MM.1S (cell line): ENCODE measurements at regions not wholly inside any gene's neighbourhood (a gene's known extent, or its start where the extent isn't known, plus 50 kb on each side); places are given as distances from the start of the nearest gene placed in this dataset.

ENCODE experiments used
- DNase-seq: peaks from one replicate; pipeline ENCODE4 v3.0.0-alpha.2; 2015
- H2AFZ ChIP-seq: fragments of 300-600 bp; sonication (generic); 2 replicates; pipeline ENCODE4 v1.6.0; 2016; ENCODE audit warnings: antibody characterized with exemption, low read length
- H3F3A ChIP-seq: fragments of 300-600 bp; sonication (generic); 2 replicates; pipeline ENCODE4 v1.6.1; 2016; ENCODE audit warnings: mild to moderate bottlenecking, antibody characterized with exemption, low read length, moderate library complexity, mixed read lengths; ENCODE audit not compliant: insufficient read depth
- H3K27ac ChIP-seq: fragments of 300-600 bp; sonication (generic); 2 replicates; pipeline ENCODE4 v1.5.1; 2016; ENCODE audit warnings: mild to moderate bottlenecking, low read length
- H3K27me3 ChIP-seq: fragments of 300-600 bp; sonication (generic); replicated peaks from 2 replicates; pipeline ENCODE4 v1.6.0; 2016; ENCODE audit warnings: low read length; ENCODE audit not compliant: insufficient read depth
- H3K36me3 ChIP-seq: fragments of 300-600 bp; sonication (generic); replicated peaks from 2 replicates; pipeline ENCODE4 v1.6.1; 2016; ENCODE audit warnings: mild to moderate bottlenecking, low read length, mixed read lengths; ENCODE audit not compliant: insufficient read depth
- H3K4me1 ChIP-seq: fragments of 300-600 bp; sonication (generic); 2 replicates; pipeline ENCODE4 v1.6.1; 2016; ENCODE audit warnings: low read length, mixed read lengths
- H3K4me2 ChIP-seq: fragments of 300-600 bp; sonication (generic); 2 replicates; pipeline ENCODE4 v1.6.0; 2016; ENCODE audit warnings: low read depth, low read length
- H3K4me3 ChIP-seq: fragments of 300-600 bp; sonication (generic); 2 replicates; pipeline ENCODE4 v1.5.1; 2016; ENCODE audit warnings: low read length, mixed read lengths
- H3K79me2 ChIP-seq: fragments of 300-600 bp; sonication (generic); 2 replicates; pipeline ENCODE4 v1.6.1; 2016; ENCODE audit warnings: mixed run types, low read length, mixed read lengths
- H3K9ac ChIP-seq: fragments of 300-600 bp; sonication (generic); 2 replicates; pipeline ENCODE4 v1.6.1; 2016; ENCODE audit warnings: low read length, mixed read lengths
- H3K9me2 ChIP-seq: fragments of 300-600 bp; sonication (generic); replicated peaks from 2 replicates; pipeline ENCODE4 v1.6.1; 2016; ENCODE audit warnings: mild to moderate bottlenecking, low read length, mixed read lengths; ENCODE audit not compliant: insufficient read depth
- H3K9me3 ChIP-seq: fragments of 300-600 bp; sonication (generic); replicated peaks from 2 replicates; pipeline ENCODE4 v1.6.1; 2016; ENCODE audit warnings: mild to moderate bottlenecking, low read length, mixed read lengths; ENCODE audit not compliant: insufficient read depth
- H4K20me1 ChIP-seq: fragments of 300-600 bp; sonication (generic); 2 replicates; pipeline ENCODE4 v1.6.1; 2016; ENCODE audit warnings: mild to moderate bottlenecking, low read length, moderate library complexity, mixed read lengths; ENCODE audit not compliant: insufficient read depth
- EZH2 ChIP-seq: fragments of 300-600 bp; sonication (generic); optimal IDR thresholded peaks from 2 replicates; pipeline ENCODE3; 2017; ENCODE audit warnings: low read depth, mild to moderate bottlenecking, antibody characterized with exemption, low read length, mixed read lengths
- EZH2phosphoT487 ChIP-seq: fragments of 300-600 bp; sonication (generic); IDR thresholded peaks from 2 replicates; pipeline ENCODE4 v1.6.1; 2018; ENCODE audit warnings: antibody characterized with exemption, low read length
- TF ChIP-seq, protein P1 (sequence below): fragments of 300-600 bp; sonication (generic); IDR thresholded peaks from 2 replicates; pipeline ENCODE4 v1.5.1; 2016; ENCODE audit warnings: antibody characterized with exemption, low read length, mixed read lengths

- H3K36me3 ChIP-seq = no peaks in the 10 kb centered on the region
- peaks cover 26% of the 10 kb centered on the region for H3K79me2 ChIP-seq
- no peak overlapping the region for H3K27ac ChIP-seq
- no peaks in the 10 kb centered on the region for H3K27me3 ChIP-seq
- no peak overlapping the region for H3K9ac ChIP-seq
- TF ChIP-seq EZH2phosphoT487 (no peak), EZH2 (no peak)
- TF ChIP-seq, protein P1, sequence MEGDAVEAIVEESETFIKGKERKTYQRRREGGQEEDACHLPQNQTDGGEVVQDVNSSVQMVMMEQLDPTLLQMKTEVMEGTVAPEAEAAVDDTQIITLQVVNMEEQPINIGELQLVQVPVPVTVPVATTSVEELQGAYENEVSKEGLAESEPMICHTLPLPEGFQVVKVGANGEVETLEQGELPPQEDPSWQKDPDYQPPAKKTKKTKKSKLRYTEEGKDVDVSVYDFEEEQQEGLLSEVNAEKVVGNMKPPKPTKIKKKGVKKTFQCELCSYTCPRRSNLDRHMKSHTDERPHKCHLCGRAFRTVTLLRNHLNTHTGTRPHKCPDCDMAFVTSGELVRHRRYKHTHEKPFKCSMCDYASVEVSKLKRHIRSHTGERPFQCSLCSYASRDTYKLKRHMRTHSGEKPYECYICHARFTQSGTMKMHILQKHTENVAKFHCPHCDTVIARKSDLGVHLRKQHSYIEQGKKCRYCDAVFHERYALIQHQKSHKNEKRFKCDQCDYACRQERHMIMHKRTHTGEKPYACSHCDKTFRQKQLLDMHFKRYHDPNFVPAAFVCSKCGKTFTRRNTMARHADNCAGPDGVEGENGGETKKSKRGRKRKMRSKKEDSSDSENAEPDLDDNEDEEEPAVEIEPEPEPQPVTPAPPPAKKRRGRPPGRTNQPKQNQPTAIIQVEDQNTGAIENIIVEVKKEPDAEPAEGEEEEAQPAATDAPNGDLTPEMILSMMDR = no peak
- no peak overlapping the region for H3K4me2 ChIP-seq
- no peaks in the 10 kb centered on the region for H3K4me1 ChIP-seq
- H3K9me2 ChIP-seq = no peaks in the 10 kb centered on the region
- no peak for DNase-seq
- H3F3A ChIP-seq = no peaks in the 10 kb centered on the region
- H3K4me3 ChIP-seq = no peak overlapping the region
- no peak overlapping the region for H2AFZ ChIP-seq
- H4K20me1 ChIP-seq = 0 out of 2 replicates have a peak, but pooled peaks cover 3% of the 10 kb centered on the region
- H3K9me3 ChIP-seq = no peaks in the 10 kb centered on the region
These were observed 54.7 kb downstream of the MYEOV start for GRCh38 chr11:69348414-69349235.

DNA sequence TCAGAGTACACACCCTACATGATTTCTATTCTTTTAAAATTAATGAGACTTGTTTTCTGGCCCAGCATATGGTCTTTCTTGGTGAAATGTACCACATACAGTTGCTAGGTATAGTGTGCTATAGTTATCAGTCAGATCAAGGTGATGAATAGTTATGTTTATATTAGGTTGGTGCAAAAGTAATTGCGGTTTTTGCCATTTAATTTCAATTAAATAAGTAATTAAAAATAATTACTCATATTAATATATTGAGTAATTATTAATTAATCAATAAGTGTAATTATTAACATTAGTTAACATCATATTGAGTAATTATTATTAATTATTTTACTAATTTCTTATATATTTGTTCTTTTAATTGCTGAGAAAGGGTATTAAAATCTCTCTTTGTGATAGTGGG, 56.1 kb downstream of the MYEOV start:
- H3K4me2 ChIP-seq = no peak overlapping the region
- no peak overlapping the region for H2AFZ ChIP-seq
- no peaks in the 10 kb centered on the region for H3K4me1 ChIP-seq
- no peaks in the 10 kb centered on the region for H3F3A ChIP-seq
- H3K27me3 ChIP-seq = no peaks in the 10 kb centered on the region
- no peak overlapping the region for H3K4me3 ChIP-seq
- H3K9ac ChIP-seq = no peak overlapping the region
- no peak for DNase-seq
- no peaks in the 10 kb centered on the region for H3K9me3 ChIP-seq
- H4K20me1 ChIP-seq = 0 out of 2 replicates have a peak, but pooled peaks cover 3% of the 10 kb centered on the region
- peaks cover 21% of the 10 kb centered on the region for H3K79me2 ChIP-seq
- H3K36me3 ChIP-seq = no peaks in the 10 kb centered on the region
- H3K9me2 ChIP-seq = no peaks in the 10 kb centered on the region
- no peak overlapping the region for H3K27ac ChIP-seq
- TF ChIP-seq, protein P1 = no peak
- no peak for TF ChIP-seq EZH2phosphoT487
- TF ChIP-seq EZH2 = no peak

- Histone ChIP-seq H3K27me3 (no peaks in the 10 kb centered on the region), H3F3A (no peaks in the 10 kb centered on the region), H3K4me2 (no peak overlapping the region), H2AFZ (no peak overlapping the region), H3K9me3 (no peaks in the 10 kb centered on the region), H3K79me2 (peaks cover 21% of the 10 kb centered on the region), H3K36me3 (no peaks in the 10 kb centered on the region), H3K4me3 (no peak overlapping the region), H3K4me1 (no peaks in the 10 kb centered on the region), H3K9me2 (no peaks in the 10 kb centered on the region), H3K9ac (no peak overlapping the region), H4K20me1 (0 out of 2 replicates have a peak, but pooled peaks cover 3% of the 10 kb centered on the region), H3K27ac (no peak overlapping the region)
- no peak for DNase-seq
- TF ChIP-seq, protein P1 = no peak
- TF ChIP-seq EZH2 (no peak), EZH2phosphoT487 (no peak)
These were observed 56.6 kb downstream of the MYEOV start for GRCh38 chr11:69350596-69350995.
